Esophagus muscularis mucosa (tissue), 4 donors: ENCODE measurements at regions not wholly inside any gene's neighbourhood (a gene's known extent, or its start where the extent isn't known, plus 50 kb on each side); places are given as distances from the start of the nearest gene placed in this dataset.

Source experiments
- DNase-seq: peaks from one replicate; pipeline ENCODE4 v3.0.0-alpha.2; 2017; ENCODE audit errors: extremely low spot score
- H3K27ac ChIP-seq, 4 donors: fragments of 200-600 bp; sonication (generic); replicated peaks in 1 of 4; 1 replicate in 3 of 4; 2 replicates in 1 of 4; pipeline ENCODE4 v1.5.1; 2016 to 2019; ENCODE audit warnings: mild to moderate bottlenecking in 1 of 4
- H3K27me3 ChIP-seq, 4 donors: fragments of 200-600 bp; sonication (generic); one replicate each; pipeline versions ENCODE4 v1.5.1 to v1.6.0; 2016 to 2019
- H3K36me3 ChIP-seq, 4 donors: fragments of 200-600 bp; sonication (generic); one replicate each; pipeline ENCODE4 v1.5.1; 2016 to 2019
- H3K4me1 ChIP-seq, 4 donors: fragments of 200-600 bp; sonication (generic); one replicate each; pipeline ENCODE4 v1.5.1; 2016 to 2019
- H3K4me3 ChIP-seq, 4 donors: fragments of 200-600 bp; sonication (generic); 1 replicate in 2 of 4; 2 replicates in 2 of 4; pipeline ENCODE4 v1.5.1; 2016 to 2019; ENCODE audit warnings: mild to moderate bottlenecking in 4 of 4, moderate library complexity in 1 of 4
- H3K9me3 ChIP-seq, 4 donors: fragments of 200-600 bp; sonication (generic); 1 replicate in 3 of 4; 2 replicates in 1 of 4; pipeline ENCODE4 v1.5.1; 2016 to 2019
- CTCF ChIP-seq, 3 experiments: fragments of 200-600 bp in 2 of 3; fragments of 450-650 bp in 1 of 3; sonication (generic) in 2 of 3; IDR thresholded peaks; one replicate each; pipeline ENCODE4 v1.5.1; 2017 to 2019; ENCODE audit warnings: antibody characterized with exemption in 3 of 3, mild to moderate bottlenecking in 2 of 3, moderate library complexity in 1 of 3
- EP300 ChIP-seq: sonication (generic); formaldehyde crosslinking; IDR thresholded peaks from one replicate; pipeline ENCODE4 v1.6.1; 2017; ENCODE audit warnings: antibody characterized with exemption
- POLR2A ChIP-seq: fragments of 450-650 bp; IDR thresholded peaks from one replicate; pipeline ENCODE4 v1.6.1; 2017; ENCODE audit warnings: antibody characterized with exemption, moderate library complexity, mild to moderate bottlenecking, low read depth
- POLR2AphosphoS5 ChIP-seq, 2 donors: sonication (generic); formaldehyde crosslinking; IDR thresholded peaks; one replicate each; pipeline ENCODE4 v1.6.1; 2017; ENCODE audit warnings: antibody characterized with exemption in 2 of 2
- WGBS: methylation state at CpG from one replicate; pipeline ENCODE4 v1.1.5; 2018; 5-methylcytosine and 5-hydroxymethylcytosine counted together
- intact Hi-C: fragments of 100-400 bp; cut with DNase I; formaldehyde crosslinking; loops from one replicate; pipeline ENCODE4 v1.15.1; 2023

DNA sequence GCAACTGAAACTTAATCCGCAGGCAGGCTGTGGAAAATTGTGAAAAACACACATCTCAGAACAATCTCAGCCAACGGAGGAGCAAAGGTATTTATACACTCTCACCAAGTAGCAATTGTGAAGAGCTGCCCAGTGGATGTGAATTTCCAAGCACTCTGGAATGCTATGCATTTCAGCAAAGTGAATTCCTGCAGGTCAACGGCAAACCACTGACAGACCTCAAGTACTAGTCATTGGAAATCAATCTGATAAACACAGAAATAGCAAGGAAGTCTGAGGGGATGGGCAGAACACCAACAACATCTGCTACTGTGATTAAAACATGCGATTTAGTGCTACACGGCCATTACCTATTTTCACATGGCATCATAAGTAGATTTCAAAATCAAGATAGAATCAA lies 429.1 kb downstream of the HTR1B start:
- no peak for DNase-seq
- Histone ChIP-seq H3K27ac (no peak overlapping the region), H3K4me3 (no peak overlapping the region), H3K4me1 (no peaks in the 10 kb centered on the region), H3K27me3 (no peaks in the 10 kb centered on the region), H3K36me3 (no peaks in the 10 kb centered on the region), H3K9me3 (peaks cover 0 to 22% (median 12%) of the 10 kb centered on the region in 4 donors)
- TF ChIP-seq CTCF (IDR thresholded peaks at IDR 0.05) (no peak), POLR2AphosphoS5 (IDR thresholded peaks at IDR 0.05) (no peak), POLR2A (no peak), EP300 (no peak)
- intact Hi-C loops: no loop called here
- 61% methylated on average over 4 of the region's 5 CpGs for WGBS

GRCh38 chr6:77030929-77031674 lies 432.2 kb downstream of the HTR1B start:
- Histone ChIP-seq H3K27me3 (no peaks in the 10 kb centered on the region), H3K9me3 (no peaks in the 10 kb centered on the region), H3K4me1 (no peaks in the 10 kb centered on the region), H3K4me3 (no peak overlapping the region), H3K36me3 (no peaks in the 10 kb centered on the region), H3K27ac (no peak overlapping the region)
- intact Hi-C loops: no loop called here
- no peak for TF ChIP-seq POLR2A
- TF ChIP-seq CTCF (IDR thresholded peaks at IDR 0.05): no peak
- TF ChIP-seq POLR2AphosphoS5 (IDR thresholded peaks at IDR 0.05): no peak
- TF ChIP-seq EP300: no peak
- WGBS: 80% methylated on average over 7 of the region's 7 CpGs
- no peak for DNase-seq

GRCh38 chr6:77026341-77026740 lies 436.9 kb downstream of the HTR1B start:
- H3K27me3 ChIP-seq: no peaks in the 10 kb centered on the region
- 60% methylated on average over 2 of the region's 2 CpGs for WGBS
- H3K4me3 ChIP-seq: no peak overlapping the region
- H3K27ac ChIP-seq: no peak overlapping the region
- TF ChIP-seq POLR2A (no peak), EP300 (no peak), CTCF (IDR thresholded peaks at IDR 0.05) (no peak)
- no peaks in the 10 kb centered on the region for H3K9me3 ChIP-seq
- intact Hi-C loops: no loop called here
- H3K4me1 ChIP-seq: no peaks in the 10 kb centered on the region
- no peaks in the 10 kb centered on the region for H3K36me3 ChIP-seq
- DNase-seq: no peak

DNA sequence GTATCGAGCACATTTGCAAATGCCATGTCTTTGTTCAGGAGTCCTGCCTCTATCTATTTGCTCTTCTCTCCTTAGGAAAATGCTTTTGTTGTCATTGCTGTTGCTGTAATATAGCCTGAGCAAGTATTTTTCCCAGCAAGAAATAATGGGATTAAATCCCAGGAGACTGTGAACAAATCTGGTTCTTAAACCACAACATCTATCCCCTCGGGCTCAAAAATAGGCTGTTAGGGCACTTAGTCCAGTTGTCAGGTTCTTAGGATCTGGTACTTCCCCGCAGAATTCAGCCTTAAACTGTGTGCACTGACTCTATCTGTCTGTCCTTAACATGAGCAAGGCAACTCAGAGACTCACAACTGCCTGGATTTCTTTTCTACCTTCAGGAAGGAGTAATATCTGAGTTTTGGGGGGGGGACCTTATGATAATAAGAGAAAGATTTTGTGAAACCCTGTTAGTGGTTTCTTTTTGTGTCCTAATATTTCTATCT lies 437.5 kb downstream of the HTR1B start:
- Histone ChIP-seq H3K4me3 (no peak overlapping the region), H3K9me3 (no peaks in the 10 kb centered on the region), H3K27ac (no peak overlapping the region), H3K36me3 (no peaks in the 10 kb centered on the region), H3K4me1 (no peaks in the 10 kb centered on the region), H3K27me3 (no peaks in the 10 kb centered on the region)
- no peak for DNase-seq
- 79% methylated on average over 3 of the region's 3 CpGs for WGBS
- intact Hi-C loops: no loop called here
- TF ChIP-seq EP300 (no peak), POLR2A (no peak), CTCF (IDR thresholded peaks at IDR 0.05) (no peak), POLR2AphosphoS5 (IDR thresholded peaks at IDR 0.05) (no peak)

- Histone ChIP-seq H3K27me3 (no peaks in the 10 kb centered on the region), H3K4me3 (no peak overlapping the region), H3K4me1 (no peaks in the 10 kb centered on the region), H3K27ac (no peak overlapping the region), H3K9me3 (no peaks in the 10 kb centered on the region), H3K36me3 (no peaks in the 10 kb centered on the region)
- no peak for DNase-seq
- TF ChIP-seq POLR2A (no peak), EP300 (no peak), CTCF (IDR thresholded peaks at IDR 0.05) (no peak), POLR2AphosphoS5 (IDR thresholded peaks at IDR 0.05) (no peak)
- intact Hi-C loops: no loop called here
- 45% methylated on average over 5 of the region's 5 CpGs for WGBS
Observed at GRCh38 chr6:77021778-77022177, 441.5 kb downstream of the HTR1B start.
